PFSK-1 (cell line): ENCODE measurements at regions not wholly inside any gene's neighbourhood (a gene's known extent, or its start where the extent isn't known, plus 50 kb on each side); places are given as distances from the start of the nearest gene placed in this dataset.

Experiments used
- FOXP2 ChIP-seq: optimal IDR thresholded peaks from 2 replicates; pipeline ENCODE3; 2011; ENCODE audit warnings: borderline replicate concordance, control low read depth, inconsistent platforms; ENCODE audit not compliant: insufficient read depth; ENCODE audit errors: extremely low read length, extremely low read depth
- POLR2AphosphoS5 ChIP-seq: IDR thresholded peaks from 2 replicates; pipeline ENCODE4 v1.6.1; 2012; ENCODE audit warnings: low read depth, mild to moderate bottlenecking, control low read depth, low read length, moderate library complexity
- SIN3A ChIP-seq: IDR thresholded peaks from 2 replicates; pipeline ENCODE4 v1.6.1; 2012; ENCODE audit warnings: mild to moderate bottlenecking, low read length, moderate library complexity, borderline replicate concordance; ENCODE audit not compliant: insufficient read depth
- TAF1 ChIP-seq: IDR thresholded peaks from 2 replicates; pipeline ENCODE4 v1.6.1; 2012; ENCODE audit warnings: low read length, control low read depth, borderline replicate concordance; ENCODE audit not compliant: insufficient read depth
- TF ChIP-seq, protein P1 (sequence below), 2 experiments: IDR thresholded peaks; 2 replicates each; pipeline versions ENCODE4 v1.6.1 to v1.8.0; 2011 to 2012; ENCODE audit warnings: low read depth in 2 of 2, low read length in 2 of 2, control low read depth in 1 of 2, inconsistent platforms in 1 of 2, mild to moderate bottlenecking in 1 of 2, moderate library complexity in 1 of 2; ENCODE audit not compliant: insufficient read depth in 1 of 2

DNA sequence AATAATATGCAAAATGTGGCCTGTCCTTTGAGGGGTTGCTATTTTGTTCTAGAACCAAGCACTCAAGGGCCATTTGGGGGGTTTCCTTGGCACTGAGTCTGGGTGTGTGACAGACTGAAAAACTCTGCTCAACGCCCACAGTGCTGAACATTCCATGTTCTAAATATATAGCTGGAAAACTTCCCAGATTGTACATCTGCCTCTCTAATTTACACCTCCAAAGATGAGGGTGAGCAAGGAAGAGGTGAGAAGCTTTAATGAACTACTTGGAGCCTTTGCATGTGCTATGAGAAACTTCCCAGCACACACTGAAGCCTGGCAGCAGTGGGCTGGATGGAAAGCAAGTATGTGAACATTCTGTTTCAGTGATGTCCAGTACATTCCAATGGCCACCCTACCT is 296.7 kb upstream of the KCNH7 start:
- TF ChIP-seq SIN3A (no peak), TAF1 (no peak), POLR2AphosphoS5 (no peak), FOXP2 (no peak)
- TF ChIP-seq, protein P1, sequence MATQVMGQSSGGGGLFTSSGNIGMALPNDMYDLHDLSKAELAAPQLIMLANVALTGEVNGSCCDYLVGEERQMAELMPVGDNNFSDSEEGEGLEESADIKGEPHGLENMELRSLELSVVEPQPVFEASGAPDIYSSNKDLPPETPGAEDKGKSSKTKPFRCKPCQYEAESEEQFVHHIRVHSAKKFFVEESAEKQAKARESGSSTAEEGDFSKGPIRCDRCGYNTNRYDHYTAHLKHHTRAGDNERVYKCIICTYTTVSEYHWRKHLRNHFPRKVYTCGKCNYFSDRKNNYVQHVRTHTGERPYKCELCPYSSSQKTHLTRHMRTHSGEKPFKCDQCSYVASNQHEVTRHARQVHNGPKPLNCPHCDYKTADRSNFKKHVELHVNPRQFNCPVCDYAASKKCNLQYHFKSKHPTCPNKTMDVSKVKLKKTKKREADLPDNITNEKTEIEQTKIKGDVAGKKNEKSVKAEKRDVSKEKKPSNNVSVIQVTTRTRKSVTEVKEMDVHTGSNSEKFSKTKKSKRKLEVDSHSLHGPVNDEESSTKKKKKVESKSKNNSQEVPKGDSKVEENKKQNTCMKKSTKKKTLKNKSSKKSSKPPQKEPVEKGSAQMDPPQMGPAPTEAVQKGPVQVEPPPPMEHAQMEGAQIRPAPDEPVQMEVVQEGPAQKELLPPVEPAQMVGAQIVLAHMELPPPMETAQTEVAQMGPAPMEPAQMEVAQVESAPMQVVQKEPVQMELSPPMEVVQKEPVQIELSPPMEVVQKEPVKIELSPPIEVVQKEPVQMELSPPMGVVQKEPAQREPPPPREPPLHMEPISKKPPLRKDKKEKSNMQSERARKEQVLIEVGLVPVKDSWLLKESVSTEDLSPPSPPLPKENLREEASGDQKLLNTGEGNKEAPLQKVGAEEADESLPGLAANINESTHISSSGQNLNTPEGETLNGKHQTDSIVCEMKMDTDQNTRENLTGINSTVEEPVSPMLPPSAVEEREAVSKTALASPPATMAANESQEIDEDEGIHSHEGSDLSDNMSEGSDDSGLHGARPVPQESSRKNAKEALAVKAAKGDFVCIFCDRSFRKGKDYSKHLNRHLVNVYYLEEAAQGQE (IDR thresholded peaks at IDR 0.05; ENCODE audit: insufficient read depth in 1 of 2, low read depth in 2 of 2, low read length in 2 of 2), result no peak

DNA sequence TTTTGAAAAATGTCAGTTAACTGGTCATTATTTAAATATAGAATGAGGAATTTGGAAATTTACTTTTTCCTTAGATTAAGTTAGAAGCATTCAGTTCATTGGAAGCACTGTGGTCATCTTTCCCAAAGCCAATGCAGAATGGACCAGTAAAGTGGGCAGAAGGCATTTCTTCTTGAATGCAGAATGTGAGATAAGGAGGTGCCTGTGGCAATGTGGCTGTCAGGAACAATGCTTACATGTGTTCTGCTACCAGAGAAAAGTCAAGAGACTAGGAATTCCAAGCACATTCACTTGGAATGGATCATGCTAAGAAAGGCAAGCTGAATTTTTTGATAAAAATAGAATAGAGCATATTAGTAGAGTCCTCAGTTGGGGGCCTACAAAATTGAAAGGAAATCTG is 295.0 kb upstream of the KCNH7 start:
- no peak for TF ChIP-seq FOXP2

DNA sequence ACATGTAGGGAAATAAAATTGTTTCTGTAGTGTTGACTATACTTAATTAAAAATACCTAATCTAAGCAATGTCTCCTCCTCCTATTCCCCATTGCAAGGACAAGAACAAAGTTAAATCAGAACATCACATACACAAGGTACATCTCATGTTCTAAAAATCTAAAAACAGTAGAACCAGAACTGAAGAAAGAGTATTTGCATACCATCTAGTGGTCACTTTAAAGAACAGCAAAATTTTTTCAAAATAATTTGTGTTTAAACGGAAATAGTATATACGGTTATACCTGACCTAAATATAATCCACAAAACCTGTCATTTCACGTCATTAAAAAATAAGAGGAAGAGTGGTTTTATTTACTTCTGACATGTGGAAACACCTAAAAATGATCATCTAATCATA is 294.3 kb upstream of the KCNH7 start:
- TF ChIP-seq TAF1 (no peak), POLR2AphosphoS5 (no peak), SIN3A (no peak), FOXP2 (no peak)
- TF ChIP-seq, protein P1 (IDR thresholded peaks at IDR 0.05; ENCODE audit: insufficient read depth in 1 of 2, low read depth in 2 of 2, low read length in 2 of 2), result no peak

DNA sequence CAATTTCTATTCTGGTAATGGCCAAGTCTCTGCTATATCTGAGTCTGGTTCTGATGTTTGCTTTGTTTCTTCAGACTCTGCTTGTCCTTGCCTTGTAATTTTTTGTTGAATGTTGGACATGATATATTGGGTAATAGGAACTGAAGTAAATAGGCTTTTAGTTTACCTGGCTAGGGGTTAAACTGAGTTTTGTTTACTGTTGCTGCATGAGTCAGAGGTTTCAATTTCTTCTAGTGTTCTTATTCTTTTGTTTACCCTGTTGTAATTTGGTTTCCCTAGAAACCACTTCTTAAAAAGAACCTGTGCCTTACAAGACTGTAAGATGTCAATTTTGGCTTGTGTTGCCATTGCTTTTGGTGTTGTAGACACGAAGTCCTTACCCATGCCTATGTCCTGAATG is 285.0 kb upstream of the KCNH7 start:
- no peak for TF ChIP-seq FOXP2

DNA sequence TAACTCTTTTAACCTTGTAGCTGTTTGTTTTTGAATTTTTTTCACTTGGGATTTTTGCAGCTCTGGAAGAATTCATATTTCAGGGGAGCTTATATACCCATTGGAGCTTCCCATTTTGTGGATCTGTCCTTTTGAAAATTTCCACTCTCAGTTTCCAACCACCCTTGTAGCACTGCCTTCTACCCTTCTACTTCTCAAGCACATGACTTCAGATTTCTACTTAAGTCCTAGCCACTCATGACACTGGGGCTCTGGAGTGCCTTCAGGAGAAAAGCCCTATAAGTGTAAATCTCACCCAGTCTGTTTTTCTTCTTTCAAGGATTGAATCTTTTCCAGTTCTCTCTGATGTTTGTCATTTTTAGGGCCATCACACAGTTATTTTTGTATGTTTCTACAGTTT is 283.7 kb upstream of the KCNH7 start:
- TF ChIP-seq TAF1 (no peak), SIN3A (no peak), POLR2AphosphoS5 (no peak), FOXP2 (no peak)
- TF ChIP-seq, protein P1 (IDR thresholded peaks at IDR 0.05; ENCODE audit: insufficient read depth in 1 of 2, low read depth in 2 of 2, low read length in 2 of 2), result no peak

DNA sequence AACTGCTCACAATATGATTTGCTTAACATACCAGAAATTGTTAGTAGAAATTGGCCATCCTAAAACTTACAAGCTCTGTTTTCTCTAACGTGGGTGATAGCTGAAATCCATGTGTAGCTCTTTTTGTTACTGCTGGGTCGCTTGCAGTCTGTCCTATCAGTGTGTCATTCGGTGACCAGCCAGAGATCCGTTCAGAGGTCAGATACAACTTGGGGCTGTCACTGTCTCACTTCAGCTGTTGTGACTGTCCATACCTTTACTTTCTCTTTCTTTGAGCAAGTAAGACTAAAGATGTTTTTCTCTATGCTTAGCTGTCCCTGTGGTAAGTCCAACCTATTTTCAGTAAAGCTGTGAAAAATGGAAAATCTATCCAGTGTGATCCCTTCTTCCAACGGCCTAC is 282.9 kb upstream of the KCNH7 start:
- TF ChIP-seq, protein P1 (IDR thresholded peaks at IDR 0.05; ENCODE audit: insufficient read depth in 1 of 2, low read depth in 2 of 2, low read length in 2 of 2), result no peak
- no peak for TF ChIP-seq TAF1
- TF ChIP-seq SIN3A, result no peak
- TF ChIP-seq POLR2AphosphoS5, result no peak
- TF ChIP-seq FOXP2, result no peak
